GM18505 (cell line): ENCODE measurements at regions not wholly inside any gene's neighbourhood (a gene's known extent, or its start where the extent isn't known, plus 50 kb on each side); places are given as distances from the start of the nearest gene placed in this dataset.

ENCODE experiments used
- ATAC-seq: cut with Tn5 transposase; IDR thresholded peaks from one replicate; pipeline ENCODE4 v1.9.1; 2021; ENCODE audit not compliant: unreplicated experiment
- POLR2A ChIP-seq: IDR thresholded peaks from 4 replicates; pipeline ENCODE4 v1.6.1; 2011; ENCODE audit warnings: borderline replicate concordance; ENCODE audit not compliant: insufficient read depth, insufficient read length; ENCODE audit errors: extremely low read depth

DNA sequence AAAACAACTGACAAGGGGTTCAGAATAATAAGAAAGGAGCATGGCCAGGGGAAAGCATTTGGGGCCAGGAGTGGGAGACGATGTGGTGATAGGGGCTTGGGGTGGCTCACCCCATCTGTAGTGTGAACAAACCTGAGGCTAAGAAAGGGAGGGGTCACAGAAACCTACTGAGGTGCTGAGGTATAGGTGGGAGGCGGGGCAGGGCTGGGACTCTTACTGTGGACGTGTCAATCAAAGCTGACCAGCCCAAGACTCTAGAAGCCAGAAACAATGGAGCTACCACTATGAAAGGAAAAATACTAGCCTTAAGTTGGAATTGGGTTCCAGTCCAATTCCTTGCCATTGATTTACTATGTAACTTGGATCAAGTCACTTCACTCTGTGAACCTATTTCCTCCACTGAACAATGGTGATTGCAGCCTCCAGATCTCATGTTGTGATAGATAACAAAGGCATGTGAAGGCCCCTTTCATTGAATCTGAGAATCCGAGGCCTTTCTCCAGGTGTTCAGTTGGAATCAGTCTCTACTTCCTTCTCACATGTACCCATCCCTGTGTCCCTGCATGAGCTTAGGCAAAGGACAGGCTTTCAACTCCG is 260.9 kb upstream of the HES1 start:
- ATAC-seq = no peak
- TF ChIP-seq POLR2A = no peak

DNA sequence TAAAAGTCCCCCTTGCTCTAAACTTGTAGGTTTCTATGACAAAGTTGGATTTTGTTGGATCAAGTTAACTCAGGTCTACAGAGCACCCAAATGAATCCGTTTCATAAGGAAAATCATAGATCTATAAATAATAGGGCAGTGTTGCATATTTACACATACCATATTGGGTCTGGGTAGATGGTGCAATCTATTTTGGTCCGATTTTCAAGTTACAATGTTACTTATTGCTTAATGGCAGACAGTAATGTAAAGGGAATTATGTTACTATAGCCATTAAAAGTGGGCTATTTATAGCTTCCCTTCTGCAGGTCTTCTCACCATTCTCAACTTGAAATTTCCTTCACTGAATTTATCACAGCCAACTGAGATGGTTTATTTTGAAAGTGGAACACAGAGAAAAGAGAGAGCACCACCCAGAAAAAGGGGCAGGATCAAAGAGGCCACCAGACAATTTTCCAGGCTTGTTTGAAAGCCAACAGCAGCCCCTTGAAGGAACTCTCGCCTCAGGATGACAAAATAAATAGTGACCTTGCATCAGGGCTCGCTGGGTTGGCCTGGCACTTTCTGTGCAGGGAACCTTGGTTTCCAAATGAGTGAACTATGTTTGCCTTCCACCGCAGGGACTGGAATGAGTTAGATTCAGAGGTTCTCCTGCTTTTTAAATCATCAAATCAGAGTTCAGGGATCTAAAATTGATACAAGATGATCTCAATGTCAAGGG is 260.2 kb upstream of the HES1 start:
- no peak for TF ChIP-seq POLR2A
- ATAC-seq = no peak

DNA sequence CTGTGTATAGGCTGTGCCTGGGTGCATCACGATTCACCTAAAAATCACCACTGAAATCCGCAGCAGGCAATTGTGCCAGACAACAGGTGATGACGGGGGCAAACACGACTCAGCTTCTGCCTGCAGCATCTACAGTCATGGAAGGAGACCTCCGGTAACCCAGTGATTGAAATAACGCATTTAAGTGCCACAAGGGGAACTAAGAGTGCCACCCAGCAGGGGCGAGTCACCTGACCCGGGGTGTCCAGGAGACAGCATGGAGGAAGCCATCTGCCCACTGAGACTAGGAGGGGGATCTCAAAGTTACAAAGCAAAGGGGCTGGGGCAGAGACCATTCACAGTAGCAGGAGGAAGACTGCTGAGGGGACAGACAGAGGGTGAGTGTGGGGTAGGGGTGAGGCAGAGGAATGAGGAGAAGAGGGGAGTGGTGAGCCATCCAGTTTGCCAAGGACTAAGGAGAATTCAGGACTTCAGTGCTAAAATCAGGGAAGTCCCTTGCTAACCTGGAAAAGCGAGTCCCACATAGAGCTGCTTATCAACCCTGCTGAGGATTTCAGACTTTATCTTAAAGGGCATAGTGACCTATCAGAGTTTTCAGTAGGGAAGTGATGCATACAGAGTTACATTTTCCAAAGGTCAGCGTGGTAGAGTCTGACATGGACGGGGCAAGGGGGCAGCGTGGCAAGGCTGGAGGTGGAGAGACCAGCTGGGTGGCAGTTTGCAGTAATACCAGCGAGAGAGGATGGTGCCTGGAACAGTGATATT is 256.7 kb upstream of the HES1 start:
- ATAC-seq = no peak

DNA sequence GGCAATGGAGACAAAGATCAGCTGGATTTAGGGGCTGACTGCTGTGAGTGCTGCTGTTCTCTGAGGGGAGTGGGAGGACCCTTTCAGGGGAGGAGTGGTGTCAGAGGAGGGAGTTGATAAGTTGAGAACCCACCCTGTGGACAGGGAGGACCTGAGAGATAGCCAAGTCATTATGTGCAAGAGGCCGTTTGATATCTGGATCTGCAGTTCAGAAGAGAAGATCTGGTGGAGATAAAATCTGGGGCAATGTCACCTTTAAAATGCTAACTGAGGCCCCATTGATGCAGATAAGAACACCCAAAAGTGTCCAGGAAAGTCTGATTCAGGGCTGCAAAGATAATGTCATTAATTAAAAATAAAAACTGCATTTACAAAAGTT is 256.1 kb upstream of the HES1 start:
- ATAC-seq = no peak
- no peak for TF ChIP-seq POLR2A

More for the DNA sequence above, 256.7 kb upstream of the HES1 start:
- no peak for TF ChIP-seq POLR2A

DNA sequence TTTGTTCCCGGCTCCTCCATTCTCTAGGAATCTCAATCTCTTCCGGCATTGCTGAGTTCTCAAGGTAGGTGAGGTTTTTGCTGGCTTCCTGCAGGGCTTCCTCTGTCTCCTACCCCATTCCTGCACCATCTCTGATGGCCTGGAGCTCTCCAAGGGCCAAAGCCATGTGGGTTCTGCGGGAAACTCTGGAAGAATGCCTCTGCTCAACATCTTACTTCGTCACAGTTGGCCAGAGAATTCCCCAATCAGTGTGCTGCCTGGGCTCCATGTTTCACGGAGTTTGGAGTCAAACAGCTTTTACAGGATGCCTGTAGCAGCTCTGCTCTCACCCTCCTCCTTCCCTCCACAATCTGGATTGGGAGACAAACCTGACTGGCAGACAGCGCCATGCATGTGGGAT is 253.9 kb upstream of the HES1 start:
- no peak for ATAC-seq
- no peak for TF ChIP-seq POLR2A

DNA sequence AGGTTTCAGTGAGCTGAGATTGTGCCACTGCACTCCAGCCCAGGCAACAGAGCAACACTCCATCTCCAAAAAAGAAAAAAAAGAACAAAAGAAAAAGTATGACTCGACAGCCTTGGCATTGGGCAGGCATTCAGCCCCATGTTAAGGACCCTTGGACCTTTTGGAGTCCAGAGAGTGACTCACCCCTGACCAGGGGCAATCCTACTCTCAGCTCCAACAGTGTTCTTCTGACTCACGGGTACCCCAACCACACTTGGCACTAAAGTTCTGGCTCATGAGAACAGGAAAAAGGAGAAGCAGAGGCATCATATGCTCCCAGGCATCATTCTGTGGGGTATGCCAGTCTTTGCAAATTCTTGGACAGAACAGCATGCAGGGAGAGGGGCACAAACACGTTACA is 252.4 kb upstream of the HES1 start:
- TF ChIP-seq POLR2A = no peak
- ATAC-seq = no peak

DNA sequence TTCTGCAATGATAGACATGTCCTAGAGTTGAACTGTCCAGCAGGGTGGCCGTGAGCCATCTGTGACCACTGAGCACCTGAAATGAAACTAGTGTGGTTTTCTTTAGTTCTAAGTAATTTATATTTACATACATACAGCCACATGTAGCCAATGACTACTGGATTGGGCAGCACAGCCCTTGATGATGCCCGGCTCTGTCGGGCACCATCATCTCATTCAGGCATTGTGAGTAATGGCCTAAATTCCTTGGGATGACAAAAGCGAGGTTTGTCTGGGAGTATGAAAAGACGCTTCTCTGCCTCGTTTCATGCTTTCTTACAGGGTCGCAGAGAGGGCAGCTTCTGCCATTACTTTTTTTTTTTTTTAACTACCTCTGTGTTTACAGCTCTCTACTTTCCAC is 251.9 kb upstream of the HES1 start:
- TF ChIP-seq POLR2A = no peak
- ATAC-seq = no peak

DNA sequence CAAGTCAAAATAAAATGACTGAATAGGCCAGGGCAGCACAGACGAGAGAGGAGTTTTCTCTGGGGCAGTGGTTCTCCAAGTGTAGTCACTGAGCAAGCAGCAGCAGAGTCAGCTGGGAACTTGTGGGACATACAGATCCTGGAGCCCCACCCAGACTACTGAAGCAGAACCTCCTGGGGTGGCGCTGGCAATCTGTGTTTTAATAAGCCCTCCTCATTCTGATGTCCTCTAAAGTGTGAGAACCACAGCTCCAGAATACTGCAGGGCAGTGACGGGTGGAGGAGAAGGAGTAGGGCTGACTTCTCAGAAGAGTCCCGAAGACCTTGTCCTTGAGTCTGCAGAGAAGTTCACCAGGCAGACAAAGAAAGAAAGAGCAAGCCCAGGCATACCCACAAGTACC is 251.3 kb upstream of the HES1 start:
- ATAC-seq = no peak

DNA sequence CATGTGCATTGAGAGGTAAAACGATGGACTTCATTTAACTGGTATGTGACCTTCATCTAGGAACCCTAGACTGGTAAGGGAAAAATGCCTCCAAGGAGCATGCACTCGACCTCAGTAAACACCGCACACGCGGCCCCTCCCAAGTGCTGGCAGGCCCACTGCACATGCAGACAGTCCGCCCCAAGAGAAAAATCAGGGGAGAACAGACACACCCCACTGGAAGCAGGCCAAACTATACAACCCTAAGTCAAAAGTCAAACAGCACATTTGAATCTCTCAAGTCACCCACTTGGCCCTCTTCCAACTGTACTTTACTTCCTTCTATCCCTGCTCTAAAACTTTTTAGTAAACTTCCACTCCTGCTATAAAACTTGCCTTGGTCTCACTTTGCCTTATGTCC is 250.1 kb upstream of the HES1 start:
- TF ChIP-seq POLR2A = no peak
- no peak for ATAC-seq

More for the DNA sequence above, 251.3 kb upstream of the HES1 start:
- TF ChIP-seq POLR2A = no peak

DNA sequence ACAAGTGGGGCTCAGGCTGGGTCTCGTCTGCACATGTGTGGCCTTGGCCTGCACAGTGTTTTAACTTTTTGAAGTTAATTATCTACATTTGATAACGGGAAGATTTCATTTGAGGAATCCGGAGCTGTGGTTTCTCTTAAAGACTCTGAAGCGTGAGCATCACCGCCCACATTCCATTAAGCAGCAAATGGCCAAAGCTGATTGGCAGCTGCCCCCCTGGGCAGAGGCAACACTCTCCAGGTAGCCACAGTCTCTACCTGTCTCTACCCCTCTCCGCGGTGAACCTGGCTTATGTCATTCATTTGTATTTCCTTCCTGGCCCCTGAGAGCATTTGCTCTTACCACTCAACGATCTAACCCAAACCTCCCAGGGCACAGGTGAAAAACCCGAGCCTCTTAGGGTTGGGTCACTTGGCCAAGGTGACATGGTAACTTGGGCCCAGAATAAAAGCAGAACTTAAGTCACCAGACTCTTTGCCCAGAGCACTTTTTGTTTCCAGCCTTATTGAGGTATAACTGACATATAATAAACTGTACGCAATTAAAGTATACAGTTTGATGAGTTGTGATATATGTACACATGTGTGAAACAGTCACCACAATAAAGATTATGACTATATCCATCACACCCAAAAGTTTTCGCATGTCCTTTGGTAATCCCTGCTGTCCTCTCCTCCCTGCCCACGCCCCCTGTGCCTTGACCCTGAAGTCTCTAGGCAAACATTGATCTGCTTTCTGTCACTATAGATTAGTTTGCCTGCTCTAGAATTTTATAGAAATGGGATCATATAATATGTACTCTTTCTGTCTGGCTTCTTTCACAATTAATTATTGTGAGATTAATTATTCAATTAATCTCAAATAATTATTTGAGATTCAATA is 245.7 kb upstream of the HES1 start:
- no peak for ATAC-seq
- no peak for TF ChIP-seq POLR2A

DNA sequence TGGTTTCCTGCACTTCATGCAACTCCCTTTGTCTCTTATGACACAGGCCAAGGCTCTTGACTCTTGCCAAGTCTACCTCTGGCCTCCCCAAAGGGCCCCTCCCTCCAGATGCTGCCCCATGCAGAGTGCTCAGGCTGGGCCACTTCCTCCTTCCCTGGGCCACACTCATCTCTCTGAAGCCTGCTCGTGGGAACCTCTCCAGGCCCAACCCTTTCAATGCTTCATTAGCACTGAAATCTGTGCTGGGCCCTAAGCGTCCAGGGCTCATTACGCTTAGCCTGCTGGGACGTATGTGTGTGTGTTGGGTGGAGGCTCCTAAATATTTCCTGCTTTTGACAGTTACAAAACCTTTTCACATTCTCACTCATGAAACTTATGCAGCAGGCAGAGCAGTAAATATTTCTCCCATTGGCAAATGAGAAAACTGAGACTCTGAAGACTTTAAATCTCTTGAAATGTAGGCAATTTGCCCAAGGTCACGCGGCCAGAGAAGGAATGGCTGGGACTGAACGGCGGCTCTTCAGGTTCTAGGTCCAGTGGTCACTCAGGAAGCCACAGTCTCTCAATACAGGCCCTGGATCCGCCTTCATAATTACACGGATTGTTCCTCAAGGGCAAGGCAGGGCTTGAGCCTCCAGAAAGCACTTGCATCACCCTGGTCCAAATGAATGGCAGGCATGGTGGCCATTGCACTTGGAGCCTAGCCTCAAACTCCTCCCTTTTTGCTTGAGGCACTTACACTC is 241.7 kb upstream of the HES1 start:
- no peak for TF ChIP-seq POLR2A
- ATAC-seq = no peak

DNA sequence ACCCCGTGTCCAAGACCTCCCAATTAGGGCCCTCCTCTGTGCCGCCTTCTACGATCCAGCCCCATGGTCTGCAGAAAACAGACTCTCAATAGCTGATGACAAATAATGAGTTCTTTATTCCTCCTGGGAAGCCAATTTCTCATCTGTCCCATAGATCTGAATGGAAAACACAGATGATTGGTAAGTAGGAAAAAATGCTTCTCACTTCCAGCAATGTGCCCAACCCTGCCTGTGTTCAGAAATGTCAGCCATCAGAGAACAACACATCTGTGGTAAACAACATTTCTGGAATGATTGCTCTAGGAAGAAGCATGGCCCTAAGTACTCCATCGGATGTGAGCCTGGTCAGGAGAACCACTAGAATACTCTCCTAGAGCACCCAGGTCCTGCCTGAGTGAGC is 240.5 kb upstream of the HES1 start:
- ATAC-seq = no peak
- TF ChIP-seq POLR2A = no peak
